Erythroblast (primary cell): ENCODE measurements at regions not wholly inside any gene's neighbourhood (a gene's known extent, or its start where the extent isn't known, plus 50 kb on each side); places are given as distances from the start of the nearest gene placed in this dataset.

Experiments used
- GATA1 ChIP-seq: IDR thresholded peaks from 2 replicates; pipeline ENCODE4 v1.6.1; 2011; ENCODE audit warnings: low read depth, mild to moderate bottlenecking, control low read depth, low read length, moderate library complexity
- POLR2A ChIP-seq: IDR thresholded peaks from 2 replicates; pipeline ENCODE4 v1.6.1; 2011; ENCODE audit warnings: mild to moderate bottlenecking, low read length

GRCh38 chr6:28603891-28604290 lies 78.2 kb downstream of the GPX5 start:
- TF ChIP-seq POLR2A, result no peak
- TF ChIP-seq GATA1, result no peak
